ENCODE measurements at regions not wholly inside any gene's neighbourhood (a gene's known extent, or its start where the extent isn't known, plus 50 kb on each side); places are given as distances from the start of the nearest gene placed in this dataset.

- H3K9me3 ChIP-seq (ENCODE audit: insufficient read depth, low read depth, low read length) = no peaks in the 10 kb centered on the region
- H4K8ac ChIP-seq (ENCODE audit: low read depth, low read length) = peak overlapping the region; percentile 66
- H3K4me1 ChIP-seq (ENCODE audit: control insufficient read depth in 1 of 2, insufficient read depth in 2 of 2, low read length in 2 of 2) = peaks cover 12% of the 10 kb centered on the region in 2 experiments
- H2BK5ac ChIP-seq (ENCODE audit: low read depth, low read length, poor library complexity) = no peak overlapping the region
- H3K4me3 ChIP-seq (ENCODE audit: low read depth, low read length) = no peak overlapping the region
- WGBS (ENCODE audit: extremely low coverage, insufficient coverage, insufficient read length) = no CpG with 5 or more reads among the region's 7 CpGs
- no peak overlapping the region for H3K9ac ChIP-seq (ENCODE audit: low read length)
- no peak overlapping the region for H3K4me2 ChIP-seq (ENCODE audit: low read length)
- peak overlapping the region; percentile 76 for H4K91ac ChIP-seq (ENCODE audit: low read depth, low read length)
- H3K23ac ChIP-seq (ENCODE audit: low read length) = no peak overlapping the region
- peak overlapping the region; percentile 73 for H2AK5ac ChIP-seq (ENCODE audit: low read length)
- H3K79me2 ChIP-seq (ENCODE audit: control insufficient read depth, insufficient read depth, low read length, poor library complexity) = peaks cover 2% of the 10 kb centered on the region
- H3K18ac ChIP-seq (ENCODE audit: low read length) = peak overlapping the region; percentile 71
- peak overlapping the region; percentile 71 for H3K14ac ChIP-seq (ENCODE audit: low read length)
- H3K27ac ChIP-seq (ENCODE audit: low read depth, low read length) = no peak overlapping the region
- H2AFZ ChIP-seq (ENCODE audit: insufficient read depth, low read length, poor library complexity) = no peak overlapping the region
- peak overlapping the region; percentile 83 for H2BK120ac ChIP-seq (ENCODE audit: insufficient read depth, low read length, poor library complexity)
- peak overlapping the region; percentile 40 for H3K4ac ChIP-seq (ENCODE audit: low read depth, low read length)
- no peaks in the 10 kb centered on the region for H3K36me3 ChIP-seq (ENCODE audit: control insufficient read depth in 1 of 2, insufficient read depth in 2 of 2, low read length in 2 of 2)
- peak overlapping the region; percentile 74 for H4K12ac ChIP-seq (ENCODE audit: low read depth, low read length)
- H3K79me1 ChIP-seq (ENCODE audit: low read length) = peaks cover 10% of the 10 kb centered on the region
- no peak for DNase-seq
- no peaks in the 10 kb centered on the region for H3K27me3 ChIP-seq (ENCODE audit: insufficient read depth, low read length)
- H2BK12ac ChIP-seq (ENCODE audit: low read length) = peak overlapping the region; percentile 88
Observed at GRCh38 chr11:115716080-115716479, 211.9 kb upstream of the CADM1 start.

GRCh38 chr11:115715251-115715770 lies 211.1 kb upstream of the CADM1 start:
- Histone ChIP-seq H4K12ac (ENCODE audit: low read depth, low read length) (no peak overlapping the region), H3K79me2 (ENCODE audit: control insufficient read depth, insufficient read depth, low read length, poor library complexity) (peaks cover 2% of the 10 kb centered on the region), H3K27me3 (ENCODE audit: insufficient read depth, low read length) (no peaks in the 10 kb centered on the region), H3K4me2 (ENCODE audit: low read length) (no peak overlapping the region), H3K4me1 (ENCODE audit: control insufficient read depth in 1 of 2, insufficient read depth in 2 of 2, low read length in 2 of 2) (peaks cover 12% of the 10 kb centered on the region in 2 experiments), H3K23ac (ENCODE audit: low read length) (no peak overlapping the region), H3K4me3 (ENCODE audit: low read depth, low read length) (no peak overlapping the region), H2BK12ac (ENCODE audit: low read length) (peak overlapping the region; percentile 42), H3K4ac (ENCODE audit: low read depth, low read length) (no peak overlapping the region), H3K36me3 (ENCODE audit: control insufficient read depth in 1 of 2, insufficient read depth in 2 of 2, low read length in 2 of 2) (no peaks in the 10 kb centered on the region), H2AK5ac (ENCODE audit: low read length) (no peak overlapping the region), H3K18ac (ENCODE audit: low read length) (no peak overlapping the region), H2BK5ac (ENCODE audit: low read depth, low read length, poor library complexity) (no peak overlapping the region), H3K14ac (ENCODE audit: low read length) (no peak overlapping the region), H4K91ac (ENCODE audit: low read depth, low read length) (no peak overlapping the region), H2AFZ (ENCODE audit: insufficient read depth, low read length, poor library complexity) (no peak overlapping the region), H2BK120ac (ENCODE audit: insufficient read depth, low read length, poor library complexity) (no peak overlapping the region), H4K8ac (ENCODE audit: low read depth, low read length) (no peak overlapping the region), H3K9me3 (ENCODE audit: insufficient read depth, low read depth, low read length) (no peaks in the 10 kb centered on the region), H3K79me1 (ENCODE audit: low read length) (peaks cover 10% of the 10 kb centered on the region), H3K9ac (ENCODE audit: low read length) (no peak overlapping the region), H3K27ac (ENCODE audit: low read depth, low read length) (no peak overlapping the region)
- no CpG with 5 or more reads among the region's 3 CpGs for WGBS (ENCODE audit: extremely low coverage, insufficient coverage, insufficient read length)
- DNase-seq = peak; percentile 42 to 85

- no peak overlapping the region for H3K27ac ChIP-seq (ENCODE audit: low read depth, low read length)
- no peak overlapping the region for H2BK5ac ChIP-seq (ENCODE audit: low read depth, low read length, poor library complexity)
- no peaks in the 10 kb centered on the region for H3K9me3 ChIP-seq (ENCODE audit: insufficient read depth, low read depth, low read length)
- H2AK5ac ChIP-seq (ENCODE audit: low read length) = no peak overlapping the region
- no peak overlapping the region for H3K9ac ChIP-seq (ENCODE audit: low read length)
- H2BK120ac ChIP-seq (ENCODE audit: insufficient read depth, low read length, poor library complexity) = no peak overlapping the region
- no peaks in the 10 kb centered on the region for H3K27me3 ChIP-seq (ENCODE audit: insufficient read depth, low read length)
- no peak overlapping the region for H3K4ac ChIP-seq (ENCODE audit: low read depth, low read length)
- no peak overlapping the region for H3K4me2 ChIP-seq (ENCODE audit: low read length)
- peaks cover 12% of the 10 kb centered on the region in 2 experiments for H3K4me1 ChIP-seq (ENCODE audit: control insufficient read depth in 1 of 2, insufficient read depth in 2 of 2, low read length in 2 of 2)
- no peak overlapping the region for H3K14ac ChIP-seq (ENCODE audit: low read length)
- no peak overlapping the region for H3K18ac ChIP-seq (ENCODE audit: low read length)
- H2BK12ac ChIP-seq (ENCODE audit: low read length) = no peak overlapping the region
- no peaks in the 10 kb centered on the region for H3K36me3 ChIP-seq (ENCODE audit: control insufficient read depth in 1 of 2, insufficient read depth in 2 of 2, low read length in 2 of 2)
- peaks cover 2% of the 10 kb centered on the region for H3K79me2 ChIP-seq (ENCODE audit: control insufficient read depth, insufficient read depth, low read length, poor library complexity)
- H2AFZ ChIP-seq (ENCODE audit: insufficient read depth, low read length, poor library complexity) = no peak overlapping the region
- H3K23ac ChIP-seq (ENCODE audit: low read length) = no peak overlapping the region
- no peak overlapping the region for H3K4me3 ChIP-seq (ENCODE audit: low read depth, low read length)
- H4K8ac ChIP-seq (ENCODE audit: low read depth, low read length) = no peak overlapping the region
- no peak overlapping the region for H4K91ac ChIP-seq (ENCODE audit: low read depth, low read length)
- no peak for DNase-seq
- no peak overlapping the region for H4K12ac ChIP-seq (ENCODE audit: low read depth, low read length)
- peaks cover 10% of the 10 kb centered on the region for H3K79me1 ChIP-seq (ENCODE audit: low read length)
Observed at GRCh38 chr11:115712296-115712695, 208.1 kb upstream of the CADM1 start.

GRCh38 chr11:115710980-115711379 lies 206.8 kb upstream of the CADM1 start:
- Histone ChIP-seq H2BK12ac (ENCODE audit: low read length) (no peak overlapping the region), H3K27me3 (ENCODE audit: insufficient read depth, low read length) (no peaks in the 10 kb centered on the region), H3K79me1 (ENCODE audit: low read length) (peaks cover 4% of the 10 kb centered on the region), H3K4me3 (ENCODE audit: low read depth, low read length) (no peak overlapping the region), H4K8ac (ENCODE audit: low read depth, low read length) (no peak overlapping the region), H3K18ac (ENCODE audit: low read length) (no peak overlapping the region), H3K9me3 (ENCODE audit: insufficient read depth, low read depth, low read length) (no peaks in the 10 kb centered on the region), H3K4me1 (ENCODE audit: control insufficient read depth in 1 of 2, insufficient read depth in 2 of 2, low read length in 2 of 2) (peaks cover 9% of the 10 kb centered on the region in 2 experiments), H3K36me3 (ENCODE audit: control insufficient read depth in 1 of 2, insufficient read depth in 2 of 2, low read length in 2 of 2) (no peaks in the 10 kb centered on the region), H3K14ac (ENCODE audit: low read length) (no peak overlapping the region), H2BK120ac (ENCODE audit: insufficient read depth, low read length, poor library complexity) (no peak overlapping the region), H3K27ac (ENCODE audit: low read depth, low read length) (no peak overlapping the region), H4K91ac (ENCODE audit: low read depth, low read length) (no peak overlapping the region), H2AFZ (ENCODE audit: insufficient read depth, low read length, poor library complexity) (no peak overlapping the region), H2BK5ac (ENCODE audit: low read depth, low read length, poor library complexity) (no peak overlapping the region), H4K12ac (ENCODE audit: low read depth, low read length) (no peak overlapping the region), H3K4me2 (ENCODE audit: low read length) (no peak overlapping the region), H3K79me2 (ENCODE audit: control insufficient read depth, insufficient read depth, low read length, poor library complexity) (peaks cover under 1% of the 10 kb centered on the region), H2AK5ac (ENCODE audit: low read length) (no peak overlapping the region), H3K23ac (ENCODE audit: low read length) (no peak overlapping the region), H3K9ac (ENCODE audit: low read length) (no peak overlapping the region), H3K4ac (ENCODE audit: low read depth, low read length) (no peak overlapping the region)
- no CpG with 5 or more reads among the region's 20 CpGs for WGBS (ENCODE audit: extremely low coverage, insufficient coverage, insufficient read length)
- no peak for DNase-seq

Data from trophoblast cell (in vitro differentiated cells and primary cell).